Kidney (tissue), 13 donors: ENCODE measurements at regions not wholly inside any gene's neighbourhood (a gene's known extent, or its start where the extent isn't known, plus 50 kb on each side); places are given as distances from the start of the nearest gene placed in this dataset.

Source experiments
- DNase-seq, 5 donors: peaks; one replicate each; pipeline ENCODE4 v3.0.0-alpha.2; 2013 to 2020
- FAIRE-seq: peaks from 2 replicates; lab custom pipeline; 2012; peaks lifted over from hg19 to GRCh38; lab: Jason Lieb, UNC
- H3K27ac ChIP-seq, 2 donors: one replicate each; pipeline ENCODE4 v1.7.0; 2013; ENCODE audit warnings: low read depth in 2 of 2, low read length in 2 of 2, inconsistent platforms in 1 of 2
- H3K27me3 ChIP-seq: one replicate; pipeline ENCODE4 v1.7.1; 2013; ENCODE audit warnings: low read length, inconsistent platforms; ENCODE audit not compliant: control insufficient read depth, insufficient read depth
- H3K36me3 ChIP-seq, 3 donors: one replicate each; pipeline versions ENCODE4 v1.7.0 to v1.7.1; 2013; ENCODE audit warnings: low read length in 3 of 3, control low read depth in 1 of 3, inconsistent platforms in 1 of 3; ENCODE audit not compliant: insufficient read depth in 3 of 3, control insufficient read depth in 2 of 3
- H3K4me1 ChIP-seq, 3 donors: one replicate each; pipeline versions ENCODE4 v1.7.0 to v1.7.1; 2013; ENCODE audit warnings: low read length in 3 of 3, inconsistent platforms in 1 of 3, low read depth in 1 of 3; ENCODE audit not compliant: control insufficient read depth in 2 of 3, insufficient read depth in 2 of 3
- H3K4me3 ChIP-seq, 3 donors: one replicate each; pipeline versions ENCODE4 v1.7.0 to v1.8.1; 2013; ENCODE audit warnings: low read length in 3 of 3, control low read depth in 1 of 3, inconsistent platforms in 1 of 3
- H3K9ac ChIP-seq, 3 donors: one replicate each; pipeline versions ENCODE4 v1.7.0 to v1.7.1; 2013; ENCODE audit warnings: low read length in 3 of 3, control low read depth in 1 of 3, inconsistent platforms in 1 of 3
- H3K9me3 ChIP-seq, 3 donors: one replicate each; pipeline versions ENCODE4 v1.7.0 to v1.7.1; 2013; ENCODE audit warnings: low read length in 3 of 3, control low read depth in 1 of 3, inconsistent platforms in 1 of 3; ENCODE audit not compliant: control insufficient read depth in 2 of 3, insufficient read depth in 1 of 3
- CTCF ChIP-seq: IDR thresholded peaks from 3 replicates; pipeline ENCODE4 v1.5.1; 2012; ENCODE audit warnings: mild to moderate bottlenecking, moderate library complexity, borderline replicate concordance; ENCODE audit not compliant: insufficient read depth; ENCODE audit errors: extremely low read depth
- intact Hi-C: fragments of 100-400 bp; cut with DNase I; formaldehyde crosslinking; loops from one replicate; pipeline ENCODE4 v1.11.1; 2022
- donor health status: control.
- donor health status: control.
- donor health status: control.
- donor health status: control.
- donor health status: control.
- donor health status: DM: yes; HTN: yes; CAD: no.
- donor health status: Normal renal cell carcinoma (clear cell type).

- Histone ChIP-seq H3K4me3 (no peak overlapping the region), H3K36me3 (no peaks in the 10 kb centered on the region), H3K4me1 (no peaks in the 10 kb centered on the region), H3K9me3 (no peaks in the 10 kb centered on the region), H3K27ac (no peak overlapping the region), H3K27me3 (no peaks in the 10 kb centered on the region), H3K9ac (no peak overlapping the region)
- FAIRE-seq: no peak
- no peak for TF ChIP-seq CTCF
- DNase-seq: no peak
- intact Hi-C loops: no loop called here
These were observed 1646.3 kb downstream of the AMY1C start for GRCh38 chr1:105396001-105396400.

DNA sequence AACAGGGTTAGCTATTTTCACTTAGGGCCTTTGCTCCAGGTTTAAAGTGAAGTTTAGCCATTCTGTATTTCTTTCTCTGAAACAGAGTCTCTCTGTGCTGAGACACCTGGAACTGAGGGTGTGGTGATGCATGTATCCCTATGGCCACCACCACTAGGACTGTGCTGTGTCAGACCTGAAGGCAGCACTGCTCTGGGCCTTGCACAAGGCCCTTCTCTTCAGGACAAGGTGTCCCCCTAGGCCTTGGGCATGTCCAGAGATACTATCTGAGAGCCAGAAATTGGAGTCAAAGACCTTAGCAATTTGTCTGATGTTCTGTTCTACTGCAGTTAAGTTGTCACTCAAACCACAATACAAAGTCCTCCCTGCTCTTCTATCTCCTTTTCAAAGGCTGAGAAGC lies 1649.2 kb downstream of the AMY1C start:
- no peaks in the 10 kb centered on the region for H3K9me3 ChIP-seq
- no peak for FAIRE-seq
- H3K27ac ChIP-seq: no peak overlapping the region
- no peak overlapping the region for H3K9ac ChIP-seq
- intact Hi-C loops: no loop called here
- no peak overlapping the region for H3K4me3 ChIP-seq
- no peak for DNase-seq
- H3K27me3 ChIP-seq: no peaks in the 10 kb centered on the region
- H3K36me3 ChIP-seq: no peaks in the 10 kb centered on the region
- no peak for TF ChIP-seq CTCF
- H3K4me1 ChIP-seq: no peaks in the 10 kb centered on the region

DNA sequence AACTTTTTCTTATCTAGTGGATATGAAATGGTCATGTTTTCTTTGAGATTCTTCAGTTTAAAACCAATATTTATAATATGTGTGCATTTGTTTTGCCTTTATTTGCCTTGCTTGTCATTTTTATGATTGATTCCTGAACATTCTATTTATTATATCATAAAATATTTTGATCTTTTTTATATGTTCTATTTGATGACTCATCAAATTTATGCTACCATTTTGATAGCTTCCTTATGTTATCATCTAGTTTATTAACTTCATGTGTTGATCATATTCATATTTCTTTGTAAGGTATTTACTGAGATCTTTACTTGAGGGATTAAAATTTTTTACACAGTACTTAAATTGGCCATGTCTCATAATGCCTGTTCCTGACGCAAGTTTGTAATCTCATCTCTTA lies 1650.0 kb downstream of the AMY1C start:
- Histone ChIP-seq H3K4me1 (no peaks in the 10 kb centered on the region), H3K9me3 (no peaks in the 10 kb centered on the region), H3K9ac (no peak overlapping the region), H3K27ac (no peak overlapping the region), H3K27me3 (no peaks in the 10 kb centered on the region), H3K4me3 (no peak overlapping the region), H3K36me3 (no peaks in the 10 kb centered on the region)
- TF ChIP-seq CTCF: no peak
- FAIRE-seq: no peak
- intact Hi-C loops: no loop called here
- DNase-seq: no peak

GRCh38 chr1:105416261-105416660 lies 1640.2 kb upstream of the PRMT6 start:
- Histone ChIP-seq H3K27me3 (no peaks in the 10 kb centered on the region), H3K4me1 (no peaks in the 10 kb centered on the region), H3K9ac (no peak overlapping the region), H3K9me3 (no peaks in the 10 kb centered on the region), H3K36me3 (no peaks in the 10 kb centered on the region), H3K27ac (no peak overlapping the region), H3K4me3 (no peak overlapping the region)
- FAIRE-seq (no peak), DNase-seq (no peak)
- no peak for TF ChIP-seq CTCF
- intact Hi-C loops: no loop called here
